ENCODE measurements at regions not wholly inside any gene's neighbourhood (a gene's known extent, or its start where the extent isn't known, plus 50 kb on each side); places are given as distances from the start of the nearest gene placed in this dataset.

GRCh38 chr9:22625540-22625939 lies 178.9 kb downstream of the DMRTA1 start:
- no peak for TF ChIP-seq EZH2phosphoT487 (IDR thresholded peaks at IDR 0.05; ENCODE audit: borderline replicate concordance, low read depth, low read length)
- no peak for TF ChIP-seq CTCF (conservative IDR thresholded peaks at IDR 0.05; ENCODE audit: low read length)

Measured in OCI-LY7 (cell line).